ENCODE measurements at regions not wholly inside any gene's neighbourhood (a gene's known extent, or its start where the extent isn't known, plus 50 kb on each side); places are given as distances from the start of the nearest gene placed in this dataset.
"Not testable (repeated sequence)": the region's sequence is repeated elsewhere in the genome, so short reads cannot be mapped to it uniquely, and the experiment has no call there.

GRCh38 chr15:87576486-87577176 is 679.9 kb downstream of the NTRK3 start:
- DNase-seq, result no peak

DNA sequence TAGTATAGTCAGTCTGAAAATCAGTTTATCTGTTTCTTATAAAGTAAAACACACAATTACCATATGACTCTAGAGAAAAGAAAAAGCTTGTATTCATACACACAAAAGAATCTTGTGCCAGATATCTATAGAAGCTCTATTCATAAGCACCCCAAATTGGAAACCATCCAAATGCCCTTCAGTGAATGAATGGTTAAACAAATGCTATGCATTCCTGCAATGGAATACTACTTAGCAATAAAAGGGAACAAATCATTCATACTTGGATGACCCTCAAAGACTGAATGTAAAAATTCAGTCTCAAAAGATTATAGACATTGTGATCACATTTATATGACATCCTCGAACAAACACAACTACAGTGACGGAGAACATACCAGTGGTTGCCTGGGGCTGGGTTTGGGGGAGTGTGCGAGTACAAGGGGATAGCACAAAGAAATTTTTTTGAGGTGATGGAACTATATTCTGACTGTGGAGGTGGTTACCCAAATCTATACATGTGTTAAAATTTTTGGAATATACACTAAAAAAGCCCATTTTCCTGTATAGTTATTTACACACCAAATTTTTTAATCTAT is 680.6 kb downstream of the NTRK3 start:
- no peak for DNase-seq

- no peak for DNase-seq
Measured at GRCh38 chr15:87573534-87573933, 683.0 kb downstream of the NTRK3 start.

DNA sequence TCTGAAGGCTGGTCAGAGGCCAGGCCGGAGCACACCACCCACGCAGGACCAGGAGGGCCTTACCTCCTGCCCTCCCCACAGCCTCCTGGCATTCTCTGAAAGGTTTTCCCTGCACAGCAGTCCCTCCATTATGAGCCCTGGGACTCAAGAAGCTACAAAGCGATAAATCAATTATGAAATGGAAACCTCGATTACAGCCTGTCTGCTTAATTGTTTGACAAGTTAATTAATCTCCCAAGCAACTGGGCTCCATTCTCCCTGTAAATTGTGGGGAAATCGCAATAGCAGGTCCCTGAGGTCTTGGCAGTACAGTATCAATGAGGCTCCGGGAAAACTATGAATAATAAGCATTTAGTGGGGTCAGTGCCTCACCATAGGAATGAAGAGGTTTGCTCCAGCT is 683.5 kb downstream of the NTRK3 start:
- no peak for DNase-seq

GRCh38 chr15:87572381-87572910 is 684.1 kb downstream of the NTRK3 start:
- no peak for DNase-seq

GRCh38 chr15:87570206-87570605 is 686.3 kb downstream of the NTRK3 start:
- no peak for DNase-seq

- no peak for DNase-seq
Measured at GRCh38 chr15:87569581-87569980, 687.0 kb downstream of the NTRK3 start.

- no peak for DNase-seq
Measured at GRCh38 chr15:87567406-87568030, 689.0 kb downstream of the NTRK3 start.

DNA sequence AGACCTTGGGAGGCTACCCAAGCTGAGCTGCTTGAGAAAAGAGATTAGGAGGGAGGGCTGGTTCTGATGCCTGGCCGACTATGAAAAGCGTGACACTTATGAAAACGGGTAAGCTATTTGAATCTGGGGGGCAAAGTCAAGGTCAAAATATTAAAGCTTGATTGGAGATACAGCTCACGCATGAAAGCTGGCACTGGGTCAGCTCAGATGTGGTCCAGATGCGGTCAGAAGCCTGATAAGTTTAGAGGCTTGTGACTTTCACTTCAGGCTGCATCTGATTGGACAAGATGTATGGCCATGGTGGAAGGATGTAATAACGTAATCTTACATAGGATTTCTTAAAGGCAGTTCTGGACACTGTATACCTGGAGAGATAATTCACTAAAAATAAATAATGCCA is 690.3 kb downstream of the NTRK3 start:
- no peak for DNase-seq

GRCh38 chr15:87564681-87565080 is 691.9 kb downstream of the NTRK3 start:
- DNase-seq, result no peak

DNA sequence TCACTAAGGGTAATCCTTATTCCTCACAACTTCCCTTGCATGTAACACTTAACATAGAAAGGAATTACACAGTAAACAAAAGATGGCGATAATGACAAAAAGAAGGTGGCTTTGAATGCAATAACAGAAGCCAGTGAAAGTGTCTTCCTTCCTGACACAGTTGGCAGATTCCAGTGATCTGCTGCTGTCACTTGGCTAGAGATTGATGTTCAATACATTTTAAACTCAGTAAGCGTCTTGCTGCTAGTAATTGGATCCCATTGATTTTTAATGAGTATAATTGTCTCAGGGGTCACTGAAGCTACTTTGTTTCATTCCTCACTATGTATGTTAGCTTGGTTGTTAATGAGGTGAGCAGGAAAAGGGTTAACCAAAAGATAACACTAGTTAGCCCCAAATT is 692.7 kb downstream of the NTRK3 start:
- no peak for DNase-seq

DNA sequence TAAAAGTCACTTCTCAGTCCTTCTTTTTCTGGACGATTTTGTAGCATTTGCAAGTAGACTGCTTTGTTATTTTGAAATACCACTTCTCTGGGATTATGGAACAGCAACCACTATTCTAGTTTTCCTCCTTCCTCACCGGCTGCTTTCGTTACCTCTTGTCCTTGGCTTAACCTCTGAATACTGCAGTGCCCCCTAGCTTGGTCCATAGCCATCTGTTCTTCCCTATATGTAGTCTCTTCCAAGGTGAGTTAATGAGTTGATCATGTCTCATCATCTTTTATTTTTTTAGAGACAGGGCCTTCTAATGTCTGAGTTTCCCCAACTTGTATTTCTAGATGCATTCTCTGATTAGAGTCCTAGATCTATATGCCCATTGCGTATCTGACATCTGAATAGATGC is 694.3 kb downstream of the NTRK3 start:
- DNase-seq, result no peak

DNA sequence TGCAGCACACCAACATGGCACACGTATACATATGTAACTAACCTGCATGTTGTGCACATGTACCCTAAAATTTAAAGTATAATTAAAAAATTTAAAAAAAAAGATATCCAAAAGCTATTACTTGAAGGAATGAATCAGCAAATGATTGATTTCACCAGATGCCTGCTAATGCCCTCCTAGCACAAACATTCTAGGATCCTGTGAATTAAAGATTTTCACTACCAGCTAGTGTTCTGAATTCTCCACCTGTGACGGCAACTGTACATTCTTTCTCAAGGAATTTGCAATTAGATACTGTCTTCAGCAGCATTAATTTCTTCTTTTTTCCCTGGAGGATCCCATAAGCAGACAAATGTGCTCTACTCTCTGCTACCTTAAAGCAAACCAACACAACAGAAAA is 694.9 kb downstream of the NTRK3 start:
- no peak for DNase-seq

DNA sequence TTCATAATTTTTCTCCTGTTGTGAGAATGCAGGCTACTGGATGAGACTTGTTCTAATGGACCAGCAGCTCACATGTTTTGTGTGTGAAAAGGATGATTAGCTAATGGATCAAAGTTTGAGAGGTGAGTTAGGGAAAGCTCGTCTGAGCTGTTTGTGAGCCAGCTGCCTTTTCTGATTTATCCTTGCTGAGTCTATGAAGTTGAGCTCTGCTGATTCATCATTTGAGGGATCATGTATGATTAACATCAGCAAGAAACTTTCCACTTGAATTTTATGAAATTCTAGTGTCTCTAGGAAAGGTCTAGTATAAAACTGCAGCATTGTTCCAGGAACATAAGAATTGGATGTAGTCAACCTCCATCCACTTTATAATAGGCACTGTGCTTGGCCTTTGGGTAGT is 698.7 kb downstream of the NTRK3 start:
- DNase-seq, result no peak

DNA sequence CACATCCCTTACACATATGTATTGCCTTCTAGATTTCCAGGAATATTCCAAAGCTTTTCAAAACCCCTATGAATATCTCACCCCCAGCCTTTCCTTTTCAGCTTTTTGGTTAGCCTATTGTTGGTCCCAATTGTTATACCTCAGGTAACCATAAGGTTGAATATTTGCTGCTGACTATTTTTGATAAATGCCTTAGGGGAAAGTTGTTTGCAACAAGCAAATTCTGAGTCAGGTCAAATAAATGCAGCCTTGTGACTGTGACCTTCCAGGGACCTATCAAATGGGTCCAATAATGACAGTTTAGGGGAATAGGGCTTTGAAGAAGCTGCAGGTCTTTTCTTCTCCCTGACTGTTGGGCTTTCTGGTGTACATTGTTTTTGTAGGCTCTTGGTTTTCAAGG is 699.7 kb downstream of the NTRK3 start:
- no peak for DNase-seq

GRCh38 chr15:87549860-87550259 is 706.7 kb downstream of the NTRK3 start:
- no peak for DNase-seq

DNA sequence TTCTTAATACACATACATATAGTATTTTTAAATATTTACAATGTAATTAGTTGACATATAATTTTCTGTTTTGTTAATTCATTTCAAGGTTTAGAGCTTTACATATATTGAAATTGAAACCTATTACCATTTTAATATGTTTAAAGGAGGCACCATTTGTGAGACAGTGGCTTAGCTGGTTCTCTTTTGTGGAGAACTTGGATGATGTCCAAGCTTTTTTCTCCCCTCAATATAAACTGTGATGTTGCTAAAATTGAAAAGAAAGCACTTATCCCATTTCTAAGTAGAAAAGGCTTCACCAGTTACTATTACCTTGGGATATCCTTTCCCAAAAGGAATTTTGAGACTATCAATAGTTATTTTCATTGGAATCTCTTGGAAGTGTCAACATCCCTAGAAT is 707.2 kb downstream of the NTRK3 start:
- no peak for DNase-seq

DNA sequence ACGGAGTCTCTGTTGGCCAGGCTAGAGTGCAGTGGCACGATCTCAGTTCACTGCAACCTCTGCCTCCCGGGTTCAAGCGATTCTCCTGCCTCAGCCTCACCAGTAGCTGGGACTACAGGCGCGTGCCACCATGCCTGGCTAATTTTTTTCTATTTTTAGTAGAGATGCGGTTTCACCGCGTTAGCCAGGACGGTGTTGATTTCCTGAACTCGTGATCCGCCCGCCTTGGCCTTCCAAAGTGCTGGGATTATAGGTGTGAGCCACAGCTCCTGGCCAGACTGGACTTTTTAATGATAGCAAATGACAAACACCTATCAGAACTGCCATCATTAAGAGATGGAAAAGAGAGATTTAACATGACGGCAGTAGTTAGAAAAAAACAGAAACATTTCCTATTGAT is 707.9 kb downstream of the NTRK3 start:
- not testable (repeated sequence) for DNase-seq

DNA sequence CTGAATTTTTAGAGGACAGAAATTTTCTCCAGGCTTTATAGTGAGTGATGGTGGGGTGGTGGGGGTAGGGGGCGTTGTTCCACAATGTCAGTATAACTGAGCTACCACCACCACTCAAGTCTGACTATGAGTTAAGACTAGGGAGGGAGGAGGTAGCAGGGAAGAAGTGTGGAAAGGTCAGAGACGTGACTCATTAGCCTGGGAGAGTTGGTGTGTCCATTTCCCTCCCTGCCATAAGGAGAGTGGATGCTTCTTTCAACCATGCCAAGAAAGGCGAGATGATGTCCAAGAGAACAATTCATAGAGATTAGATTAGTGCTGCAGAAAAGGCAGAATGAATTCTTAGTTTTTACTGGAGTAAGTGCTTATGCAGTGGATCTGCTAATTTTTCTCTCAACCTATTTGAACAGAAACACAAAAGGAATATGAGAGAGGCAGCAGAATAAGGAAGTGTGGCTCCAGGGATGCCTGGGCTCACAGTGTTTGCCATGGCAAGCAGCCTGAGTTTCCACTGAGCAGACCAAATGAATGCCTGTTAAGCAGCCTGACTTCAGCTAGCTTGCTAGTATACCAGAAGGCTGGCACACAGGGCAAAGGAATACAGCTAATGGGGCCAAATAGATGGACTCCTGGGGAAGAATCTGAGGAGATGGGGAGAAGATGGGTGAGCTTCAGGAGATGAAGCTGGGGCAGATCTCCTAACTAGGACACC is 708.9 kb downstream of the NTRK3 start:
- no peak for DNase-seq

DNA sequence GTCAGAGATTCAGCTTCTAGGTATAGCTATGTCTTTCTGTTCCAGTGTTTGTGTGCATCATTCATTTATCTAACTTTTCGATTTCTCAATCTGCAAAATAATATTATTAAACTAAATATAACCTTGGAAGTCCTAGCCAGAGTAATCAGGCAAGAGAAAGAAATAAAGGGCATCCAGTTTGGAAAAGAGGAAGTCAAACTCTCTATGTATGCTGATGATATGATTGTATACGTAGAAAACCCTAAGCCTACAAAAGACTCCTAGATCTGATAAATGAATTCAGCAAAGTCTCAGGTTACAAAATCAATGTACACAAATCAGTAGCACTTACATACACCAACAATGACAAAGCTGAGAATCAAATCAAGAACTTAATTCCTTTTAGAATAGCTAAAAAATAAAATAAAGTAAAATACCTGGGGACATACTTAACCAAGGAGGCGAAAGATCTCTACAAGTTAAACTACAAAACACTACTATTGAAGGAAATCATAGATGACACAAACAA is 718.2 kb downstream of the NTRK3 start:
- no peak for DNase-seq

DNA sequence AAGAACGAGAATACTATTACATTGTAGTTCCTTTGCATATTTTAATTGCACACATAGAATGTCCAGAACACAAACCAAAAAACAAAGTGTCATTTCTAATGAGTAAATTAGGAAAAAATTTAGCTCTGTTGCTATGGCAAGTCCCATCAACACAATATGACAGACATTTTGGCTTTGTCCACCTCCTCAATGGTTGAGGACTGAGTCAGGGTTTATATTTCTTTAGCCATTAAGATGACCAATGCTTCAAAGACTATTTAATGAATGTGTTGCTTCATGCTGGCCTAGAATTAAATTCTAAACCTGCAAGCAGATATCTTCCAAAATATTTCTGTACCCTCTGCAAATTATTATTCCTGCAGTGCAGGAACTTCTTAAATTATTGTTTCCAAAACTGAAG is 719.2 kb downstream of the NTRK3 start:
- no peak for DNase-seq

- not testable (repeated sequence) for DNase-seq
Measured at GRCh38 chr15:87533637-87534036, 722.9 kb downstream of the NTRK3 start.

- no peak for DNase-seq
Measured at GRCh38 chr15:87528873-87529272, 727.7 kb downstream of the NTRK3 start.

GRCh38 chr15:87527875-87528274 is 728.7 kb downstream of the NTRK3 start:
- DNase-seq, result no peak

Data from hematopoietic multipotent progenitor cell treated with erythropoietin and hydrocortisone succinate and interleukin-3 and kit ligand, for 4 days (in vitro differentiated cells).